Renal cortex interstitium (tissue), 11 donors: ENCODE measurements at regions not wholly inside any gene's neighbourhood (a gene's known extent, or its start where the extent isn't known, plus 50 kb on each side); places are given as distances from the start of the nearest gene placed in this dataset.
"Not testable (repeated sequence)": the region's sequence is repeated elsewhere in the genome, so short reads cannot be mapped to it uniquely, and the experiment has no call there.

Experiments used
- DNase-seq, 11 donors: peaks; one replicate each; pipeline ENCODE4 v3.0.0-alpha.2; 2013; ENCODE audit warnings: low read depth in 9 of 11, low spot score in 4 of 11; ENCODE audit errors: extremely low read depth in 1 of 11

DNA sequence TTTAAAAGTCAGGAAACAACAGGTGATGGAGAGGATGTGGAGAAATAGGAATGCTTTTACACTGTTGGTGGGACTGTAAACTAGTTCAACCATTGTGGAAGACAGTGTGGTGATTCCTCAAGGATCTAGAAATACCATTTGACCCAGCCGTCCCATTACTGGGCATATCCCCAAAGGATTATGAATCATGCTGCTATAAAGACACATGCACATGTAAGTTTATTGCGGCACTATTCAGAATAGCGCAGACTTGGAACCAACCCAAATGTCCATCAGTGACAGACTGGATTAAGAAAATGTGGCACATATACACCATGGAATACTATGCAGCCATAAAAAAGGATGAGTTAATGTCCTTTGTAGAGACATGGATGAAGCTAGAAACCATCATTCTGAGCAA is 359.8 kb upstream of the CCDC179 start:
- not testable (repeated sequence) for DNase-seq

GRCh38 chr11:23221366-23221765 is 361.1 kb upstream of the CCDC179 start:
- no peak for DNase-seq

GRCh38 chr11:23226331-23227077 is 366.2 kb upstream of the CCDC179 start:
- no peak for DNase-seq

DNA sequence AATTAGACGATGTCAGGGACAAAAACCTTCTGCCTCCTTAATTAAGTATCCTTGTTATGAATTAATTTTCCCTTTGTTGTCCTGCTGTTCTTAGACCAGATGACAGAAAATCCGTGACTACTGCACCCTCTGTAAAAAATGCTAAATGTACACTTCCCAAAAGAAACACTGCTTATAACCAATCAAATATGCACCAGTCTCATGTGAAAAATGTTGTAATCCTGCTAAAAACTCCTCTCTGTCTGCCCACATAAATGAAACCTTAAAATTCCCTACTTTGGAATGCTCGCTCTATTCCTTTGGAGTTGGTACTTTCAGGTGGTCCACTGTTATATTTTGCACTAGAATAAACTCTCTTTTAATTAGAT is 366.8 kb upstream of the CCDC179 start:
- DNase-seq, result no peak

DNA sequence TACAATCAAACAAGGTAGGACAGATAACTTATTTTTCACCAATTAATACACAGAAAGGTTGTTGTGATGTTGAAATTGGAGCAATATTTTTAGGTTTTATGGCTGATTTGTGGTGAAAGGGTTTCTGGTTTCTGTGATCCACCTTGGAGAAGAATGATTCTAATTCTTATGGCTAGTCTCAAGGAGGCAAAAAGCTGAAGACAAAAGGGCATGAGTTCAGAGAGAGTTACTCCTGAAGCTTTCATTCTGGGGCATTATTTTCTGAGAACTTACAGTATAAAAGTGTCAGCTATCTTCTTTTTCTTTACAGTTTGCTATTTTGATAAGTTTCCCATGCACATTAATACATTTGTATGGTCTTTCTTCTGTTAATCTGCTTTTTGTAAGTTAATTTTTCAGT is 372.4 kb upstream of the CCDC179 start:
- DNase-seq, result no peak

DNA sequence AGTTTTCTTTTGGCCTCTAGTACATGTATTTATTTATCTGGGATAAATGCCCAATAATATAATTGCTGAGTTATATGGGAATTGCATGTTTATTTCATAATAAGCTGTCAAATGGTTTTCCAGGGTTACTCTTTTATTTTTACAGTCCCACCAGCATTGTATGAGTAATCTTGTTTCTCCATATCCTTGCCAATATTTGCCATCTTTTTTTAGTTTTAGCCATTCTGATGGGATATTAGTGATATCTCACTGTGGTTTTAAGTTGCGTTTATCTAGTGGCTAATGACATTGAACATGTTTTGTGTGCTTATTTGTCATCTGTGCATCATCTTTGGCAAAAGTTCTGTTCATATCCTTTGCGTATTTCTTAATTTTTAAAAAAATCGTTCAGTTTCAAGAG is 372.8 kb upstream of the CCDC179 start:
- DNase-seq, result no peak

GRCh38 chr11:23236826-23237555 is 376.7 kb upstream of the CCDC179 start:
- DNase-seq, result no peak

GRCh38 chr11:23252426-23252825 is 392.2 kb upstream of the CCDC179 start:
- DNase-seq, result no peak

- DNase-seq, result no peak
Measured at GRCh38 chr11:23257088-23257487, 396.8 kb upstream of the CCDC179 start.

DNA sequence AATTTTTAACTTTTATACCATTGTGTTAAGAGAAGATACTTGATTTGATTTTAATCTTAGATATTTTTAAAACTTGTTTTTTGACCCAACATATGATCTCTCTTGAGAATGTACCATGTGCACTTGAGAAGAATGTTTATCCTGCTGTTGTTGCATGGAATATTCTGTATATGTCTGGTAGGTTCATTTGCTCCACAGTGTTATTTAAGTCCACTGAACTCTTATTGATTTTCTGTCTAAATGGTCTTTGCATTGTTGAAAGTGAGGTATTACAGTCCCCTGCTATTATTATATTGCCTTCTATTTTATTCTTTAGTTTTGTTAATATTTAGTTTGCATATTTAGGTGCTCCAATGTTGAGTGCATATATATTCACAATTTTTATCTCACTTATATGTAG is 397.3 kb upstream of the CCDC179 start:
- DNase-seq, result no peak

DNA sequence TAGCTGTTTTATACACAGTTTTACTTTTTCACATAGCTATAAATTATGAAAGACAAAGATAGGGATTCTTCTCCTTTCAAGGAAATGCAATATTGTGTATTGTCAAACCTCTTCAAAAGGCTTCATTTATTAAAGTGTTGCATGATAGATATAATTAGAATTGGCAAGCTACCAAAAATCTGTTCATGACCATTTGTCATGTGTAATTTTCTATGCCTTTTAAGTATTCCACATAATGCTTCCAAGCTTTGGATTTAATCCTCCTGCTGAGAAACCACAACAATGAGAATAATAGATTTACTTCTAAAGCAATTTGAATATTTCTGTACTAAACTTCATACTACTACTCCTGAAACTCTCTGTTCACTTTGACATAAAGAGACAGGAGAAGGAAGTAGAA is 403.2 kb upstream of the CCDC179 start:
- DNase-seq, result no peak

GRCh38 chr11:23272095-23272494 is 411.8 kb upstream of the CCDC179 start:
- DNase-seq, result no peak

- DNase-seq, result no peak
Measured at GRCh38 chr11:23278121-23278520, 417.8 kb upstream of the CCDC179 start.

- no peak for DNase-seq
Measured at GRCh38 chr11:23280088-23280487, 419.8 kb upstream of the CCDC179 start.

DNA sequence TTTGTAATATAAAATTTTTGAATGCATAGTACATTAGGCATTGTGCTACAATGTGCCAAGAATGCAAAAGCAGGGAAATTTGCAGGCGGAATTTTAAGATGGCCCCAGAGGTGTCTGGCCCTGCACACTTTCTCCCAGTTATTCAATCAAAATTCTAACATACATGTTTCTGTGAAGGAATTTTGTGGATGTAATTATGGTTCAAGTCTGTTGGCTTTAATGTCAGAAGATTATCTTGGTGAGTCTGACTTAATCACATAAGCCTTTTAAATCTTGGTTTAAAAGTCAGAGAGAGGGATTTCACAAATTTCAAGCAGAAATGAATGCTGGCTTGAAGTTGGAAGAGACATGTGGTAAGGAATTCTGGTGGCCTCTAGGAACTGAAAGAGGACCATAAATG is 423.4 kb upstream of the CCDC179 start:
- no peak for DNase-seq

- DNase-seq, result no peak
Measured at GRCh38 chr11:23284631-23285030, 424.4 kb upstream of the CCDC179 start.

DNA sequence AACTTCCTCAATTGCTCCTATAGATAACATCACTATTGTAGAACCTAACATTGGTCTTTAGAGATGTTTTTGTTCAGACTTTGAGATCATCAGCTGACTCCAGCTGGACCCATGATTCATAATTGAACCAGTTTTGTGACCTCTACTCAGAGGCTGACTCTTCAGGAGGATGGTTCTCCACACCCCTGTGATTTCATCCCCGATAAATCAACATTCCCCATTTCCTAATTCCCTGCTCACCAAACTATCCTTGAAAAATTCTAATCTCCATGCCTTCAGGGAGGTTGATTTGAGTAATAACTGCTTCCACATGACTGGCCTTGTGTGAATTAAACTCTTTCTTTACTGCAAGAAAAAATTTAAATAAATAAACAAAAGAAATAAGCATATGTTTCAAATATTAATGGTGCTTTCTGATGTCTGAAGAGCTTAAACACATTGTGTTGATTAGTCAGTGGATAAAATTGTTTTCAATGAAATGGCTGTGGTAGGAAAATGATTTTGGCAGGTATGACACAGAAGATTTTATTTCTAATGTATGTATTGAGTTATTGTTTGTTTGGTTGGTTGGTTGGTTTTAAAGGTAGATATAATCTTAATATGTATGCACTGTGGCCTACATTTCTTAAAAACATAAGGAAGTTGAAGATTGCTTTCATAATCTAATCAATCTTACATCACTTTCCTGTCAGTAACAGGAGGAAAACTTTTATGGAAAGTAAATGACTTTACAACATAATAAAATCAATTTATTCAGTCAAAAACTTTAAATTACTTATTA is 427.9 kb upstream of the CCDC179 start:
- no peak for DNase-seq

GRCh38 chr11:23295241-23295640 is 435.0 kb upstream of the CCDC179 start:
- no peak for DNase-seq

- no peak for DNase-seq
Measured at GRCh38 chr11:23308041-23308440, 447.8 kb upstream of the CCDC179 start.

GRCh38 chr11:23310276-23310675 is 450.0 kb upstream of the CCDC179 start:
- no peak for DNase-seq
